ENCODE measurements at regions not wholly inside any gene's neighbourhood (a gene's known extent, or its start where the extent isn't known, plus 50 kb on each side); places are given as distances from the start of the nearest gene placed in this dataset.

DNA sequence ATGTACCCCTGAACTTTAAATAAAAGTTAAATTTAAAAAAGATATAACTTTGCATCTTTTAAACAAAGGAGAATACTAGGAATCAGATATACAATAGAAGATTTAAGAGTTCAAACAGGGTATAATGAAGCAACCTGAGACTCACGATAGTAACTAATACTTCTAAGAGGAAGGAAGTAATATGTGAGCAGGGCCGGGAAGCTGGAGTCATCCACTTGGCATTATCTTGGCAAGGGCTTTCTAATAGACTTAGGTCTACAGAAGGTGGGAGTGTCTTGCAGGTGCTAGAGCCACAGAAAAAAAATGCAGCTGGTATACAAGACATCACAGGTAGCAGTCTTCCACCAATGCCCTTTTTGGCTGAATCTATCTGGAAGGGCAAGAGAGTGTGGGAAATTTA lies 231.9 kb downstream of the KCTD12 start:
- DNase-seq = no peak

DNA sequence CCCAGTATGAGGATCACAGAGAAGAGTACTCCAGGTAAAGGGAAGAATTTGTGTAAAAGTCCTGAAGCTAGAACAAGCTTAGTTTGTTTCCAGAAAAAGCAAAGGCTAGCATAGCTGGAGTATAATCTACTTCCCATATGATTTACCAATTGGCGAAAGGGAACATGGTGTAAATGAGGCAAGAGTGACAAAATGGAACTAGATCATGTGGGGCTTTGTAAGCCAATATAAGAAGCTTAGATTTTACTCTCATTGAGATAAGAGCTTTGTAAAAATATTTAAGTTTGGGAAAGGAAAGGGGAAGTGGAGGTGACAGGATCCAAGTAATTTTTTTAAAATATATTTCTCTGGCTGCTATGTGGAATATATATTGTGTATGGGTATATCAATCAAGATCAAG lies 234.9 kb downstream of the KCTD12 start:
- DNase-seq = no peak

DNA sequence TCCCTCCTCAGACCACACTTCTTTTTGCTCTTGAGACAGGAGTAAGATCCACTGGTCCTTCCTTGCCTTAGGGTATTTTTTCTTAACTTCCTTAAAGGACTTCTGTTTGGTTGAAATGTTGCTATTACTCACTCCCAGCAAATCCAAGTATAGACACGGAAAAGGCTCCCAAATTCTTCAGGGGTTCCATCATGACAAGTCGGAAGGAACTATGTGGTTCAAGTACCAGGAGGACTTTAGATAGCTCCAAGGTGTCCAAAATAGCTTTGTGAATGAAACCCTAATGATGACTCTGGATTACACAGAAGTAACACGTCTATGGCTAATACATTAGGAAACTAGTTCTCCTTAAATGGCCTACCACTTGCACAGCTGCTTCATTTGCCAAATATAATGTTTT lies 238.7 kb downstream of the KCTD12 start:
- no peak for DNase-seq

DNA sequence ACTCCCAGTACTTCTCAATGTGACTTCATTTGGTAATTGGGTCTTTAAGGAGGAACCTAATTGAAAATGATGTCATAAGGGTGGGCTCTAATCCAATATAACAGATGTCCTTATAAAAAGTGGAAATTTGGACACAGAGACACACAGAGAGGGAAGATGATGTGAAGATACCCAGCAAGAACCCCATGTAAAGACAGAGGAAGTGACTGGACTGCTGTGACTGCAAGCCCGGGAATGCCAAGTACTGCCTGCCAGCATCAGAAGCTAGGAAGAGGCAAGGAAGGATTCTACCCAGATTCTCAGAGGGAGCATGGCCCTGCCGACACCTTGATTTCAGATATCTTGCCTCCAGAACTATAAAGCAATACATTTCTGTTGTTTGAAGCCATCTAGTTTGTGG lies 239.3 kb downstream of the KCTD12 start:
- no peak for DNase-seq

DNA sequence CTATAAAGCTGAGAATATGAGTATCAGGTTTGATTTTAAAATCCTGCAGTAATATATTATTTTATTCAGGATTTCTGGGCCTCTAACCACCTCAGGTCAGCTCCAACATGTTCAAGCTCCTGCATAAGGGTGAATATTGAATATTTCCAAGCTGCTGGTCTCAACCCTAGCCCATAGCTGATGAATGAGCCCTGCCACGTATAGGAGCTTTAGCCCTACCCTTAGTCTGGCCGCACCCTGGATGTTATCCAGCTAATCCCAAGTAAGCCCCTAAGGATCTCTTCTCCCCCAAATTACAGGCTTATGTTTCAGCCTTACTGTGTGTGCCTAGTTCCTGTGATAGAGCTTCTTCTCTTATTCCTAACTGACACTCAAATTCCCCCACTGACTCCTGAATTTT lies 240.6 kb downstream of the KCTD12 start:
- DNase-seq = no peak

DNA sequence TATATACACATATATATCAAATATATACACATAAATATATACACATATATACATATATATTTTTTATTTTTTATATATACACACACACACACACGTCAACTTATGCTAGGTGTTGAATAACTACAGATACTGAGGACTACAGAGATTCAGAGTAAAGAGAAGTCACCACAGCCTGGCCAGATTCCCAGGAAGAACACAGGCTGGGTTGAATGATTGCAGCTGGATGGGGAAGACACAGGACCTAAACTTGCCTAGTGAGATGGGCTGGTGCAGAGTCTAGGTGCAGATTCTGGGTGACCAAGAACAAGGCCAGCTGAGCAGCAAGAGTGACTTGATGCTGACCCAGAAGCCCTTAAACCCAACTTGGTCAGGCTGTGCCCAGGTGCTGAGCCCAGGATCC lies 241.3 kb downstream of the KCTD12 start:
- DNase-seq = no peak

DNA sequence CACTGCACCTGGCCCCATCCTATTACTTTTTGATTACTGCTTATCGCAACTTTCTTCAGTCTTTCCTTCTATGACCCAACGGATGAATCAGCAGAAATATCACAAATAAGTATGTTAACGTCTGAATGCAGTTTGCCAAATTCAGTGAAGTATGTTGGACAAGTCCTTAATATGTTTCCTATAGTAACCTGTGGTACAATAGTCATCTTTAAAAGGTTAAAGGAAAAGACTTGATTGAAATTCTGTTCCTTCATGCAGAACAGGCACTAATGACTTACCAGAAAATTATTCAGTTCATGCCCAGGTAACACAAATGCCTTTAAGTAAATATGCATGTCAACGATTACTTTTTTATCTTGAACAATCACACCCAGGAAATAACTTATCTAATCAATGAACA lies 242.6 kb downstream of the KCTD12 start:
- no peak for DNase-seq

DNA sequence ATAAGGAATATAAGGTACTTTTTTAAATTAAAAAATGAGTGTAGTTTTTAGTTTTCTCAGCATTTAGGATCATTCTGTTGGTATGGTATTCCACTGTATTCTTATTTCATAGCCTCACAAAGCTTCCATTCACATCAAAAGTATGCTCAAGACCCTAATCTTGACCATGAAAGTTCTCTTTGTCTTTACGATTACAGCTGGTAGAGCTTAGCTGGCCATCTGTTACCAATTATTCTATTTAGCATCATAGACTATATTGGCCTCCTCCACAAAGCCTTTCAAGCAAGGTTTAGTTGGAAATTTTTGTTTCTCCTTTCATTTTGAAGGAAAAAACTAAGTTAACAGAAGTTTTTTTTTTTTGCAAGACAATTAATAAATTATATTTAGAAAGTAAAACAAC lies 245.1 kb downstream of the KCTD12 start:
- no peak for DNase-seq

DNA sequence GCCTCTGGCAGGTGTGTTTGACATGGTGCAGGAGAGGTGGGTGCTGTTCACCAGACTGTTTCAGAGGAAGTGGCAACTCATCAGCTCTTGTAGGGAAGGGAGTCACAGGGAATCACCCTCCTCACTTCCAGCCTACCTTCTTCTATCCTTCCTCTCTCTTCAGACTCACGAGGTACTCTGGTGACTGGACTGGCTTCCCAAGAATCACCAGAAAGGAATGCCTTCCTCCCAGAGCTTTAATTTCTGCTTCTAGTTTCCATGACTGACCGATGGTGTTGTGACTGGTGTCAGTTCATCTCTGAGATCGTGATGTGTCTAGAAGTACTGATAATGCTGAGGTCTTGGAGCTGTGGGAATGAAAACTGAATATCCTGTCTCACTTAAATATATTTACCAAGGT lies 247.3 kb downstream of the KCTD12 start:
- no peak for DNase-seq

DNA sequence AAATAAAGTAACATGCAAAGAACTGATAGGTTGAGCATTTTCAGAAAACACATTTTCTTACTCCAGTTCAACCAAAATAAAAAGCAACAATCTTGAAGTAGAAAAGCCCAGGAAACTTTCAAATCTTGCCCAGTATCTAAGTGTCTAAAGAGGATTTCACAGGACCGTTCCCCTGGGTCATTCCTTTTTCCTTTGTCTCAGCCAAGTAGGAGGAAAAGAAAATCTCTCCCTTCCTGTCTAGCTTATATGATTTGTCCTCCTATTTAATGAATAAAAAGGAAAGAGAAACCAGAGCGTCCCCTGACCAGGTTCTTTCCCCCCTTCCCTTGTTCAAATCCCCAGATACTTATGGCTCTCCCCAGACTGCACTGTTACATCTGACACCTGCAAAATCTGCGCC lies 248.0 kb downstream of the KCTD12 start:
- no peak for DNase-seq

DNA sequence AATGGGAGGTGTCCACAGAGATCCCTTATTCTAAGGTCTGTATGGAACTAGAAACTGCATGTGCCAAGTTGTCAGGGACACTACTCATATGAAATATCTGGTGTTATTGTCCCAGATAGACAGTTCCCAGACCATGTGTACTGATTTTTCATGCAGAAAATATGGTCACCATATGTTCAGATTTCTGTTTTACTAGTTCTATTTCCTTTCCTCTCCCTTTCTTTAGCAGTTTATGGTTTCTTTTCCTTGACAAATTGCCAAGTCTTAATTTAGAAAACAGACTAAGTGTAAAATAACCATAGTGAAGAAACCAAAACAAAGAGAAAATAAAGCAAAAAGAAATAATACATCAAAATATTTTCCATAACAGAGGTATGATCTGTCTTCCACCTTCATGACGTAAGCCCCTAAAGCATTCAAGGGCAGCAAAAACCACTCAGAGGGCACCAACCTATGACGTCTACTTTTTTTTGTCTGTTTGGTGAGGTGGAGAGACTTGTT lies 248.5 kb downstream of the KCTD12 start:
- no peak for DNase-seq

DNA sequence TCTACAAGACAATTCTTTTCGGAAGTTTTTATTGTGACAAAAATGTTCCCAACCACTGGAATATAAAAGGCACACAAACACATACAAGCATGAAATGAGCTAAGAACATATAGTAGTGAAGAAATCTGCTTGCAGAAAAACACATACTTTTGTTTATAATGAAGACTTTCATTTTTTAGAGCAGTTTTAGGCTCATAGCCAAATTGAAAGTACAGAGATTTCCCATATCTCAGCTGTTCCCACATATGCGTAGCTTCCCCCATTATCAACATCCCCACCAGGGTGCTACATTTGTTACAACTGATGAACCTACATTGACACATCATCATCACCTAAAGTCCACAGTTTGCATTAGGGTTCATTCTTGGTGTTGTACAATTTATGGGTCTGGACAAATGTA lies 249.4 kb downstream of the KCTD12 start:
- no peak for DNase-seq

DNA sequence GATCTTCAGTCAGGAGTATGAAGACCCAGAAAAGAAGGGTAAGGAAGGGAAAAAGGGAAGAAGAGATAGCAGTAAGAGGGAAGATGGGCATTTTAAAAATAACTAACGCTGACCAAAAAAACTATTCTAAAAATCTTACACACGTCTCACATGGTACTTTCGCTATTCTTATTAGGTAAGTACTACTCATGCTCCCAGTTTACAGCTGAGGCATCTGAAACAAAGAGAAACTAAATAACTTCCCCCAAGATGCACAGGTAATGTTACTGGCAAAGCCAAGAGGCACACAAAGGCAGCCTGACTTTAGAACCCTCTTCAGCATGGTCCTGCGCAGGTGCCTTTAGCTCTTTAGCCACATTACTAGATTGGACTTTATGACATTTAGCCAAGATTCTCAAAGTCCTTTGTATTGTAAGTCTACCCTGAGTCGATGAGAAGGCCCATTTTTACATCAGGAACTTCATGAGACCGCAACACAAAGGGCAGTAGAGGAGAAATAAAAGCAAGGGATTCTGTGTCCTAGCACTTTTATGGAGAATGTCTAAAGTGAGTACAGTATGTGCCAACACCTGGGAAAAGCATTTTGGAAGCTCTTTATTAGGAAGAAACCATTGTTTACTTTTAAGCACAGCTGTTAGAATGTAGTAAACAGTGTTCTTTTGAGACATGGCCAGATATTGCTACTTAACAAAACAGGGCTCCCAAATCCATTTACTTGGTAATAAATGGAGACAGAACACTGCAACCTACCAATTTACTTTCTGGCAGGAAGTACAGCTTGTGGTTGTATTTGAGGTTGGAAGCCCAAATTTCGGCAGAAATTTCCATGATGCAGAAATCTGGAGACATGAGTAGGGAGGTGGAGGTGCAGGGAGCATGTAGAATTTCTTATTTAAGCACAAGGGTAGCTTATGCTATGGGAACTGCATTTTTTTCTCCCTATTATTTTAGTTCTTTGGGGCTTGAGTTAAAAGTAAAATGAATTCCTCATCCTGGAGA lies 250.7 kb downstream of the KCTD12 start:
- no peak for DNase-seq

DNA sequence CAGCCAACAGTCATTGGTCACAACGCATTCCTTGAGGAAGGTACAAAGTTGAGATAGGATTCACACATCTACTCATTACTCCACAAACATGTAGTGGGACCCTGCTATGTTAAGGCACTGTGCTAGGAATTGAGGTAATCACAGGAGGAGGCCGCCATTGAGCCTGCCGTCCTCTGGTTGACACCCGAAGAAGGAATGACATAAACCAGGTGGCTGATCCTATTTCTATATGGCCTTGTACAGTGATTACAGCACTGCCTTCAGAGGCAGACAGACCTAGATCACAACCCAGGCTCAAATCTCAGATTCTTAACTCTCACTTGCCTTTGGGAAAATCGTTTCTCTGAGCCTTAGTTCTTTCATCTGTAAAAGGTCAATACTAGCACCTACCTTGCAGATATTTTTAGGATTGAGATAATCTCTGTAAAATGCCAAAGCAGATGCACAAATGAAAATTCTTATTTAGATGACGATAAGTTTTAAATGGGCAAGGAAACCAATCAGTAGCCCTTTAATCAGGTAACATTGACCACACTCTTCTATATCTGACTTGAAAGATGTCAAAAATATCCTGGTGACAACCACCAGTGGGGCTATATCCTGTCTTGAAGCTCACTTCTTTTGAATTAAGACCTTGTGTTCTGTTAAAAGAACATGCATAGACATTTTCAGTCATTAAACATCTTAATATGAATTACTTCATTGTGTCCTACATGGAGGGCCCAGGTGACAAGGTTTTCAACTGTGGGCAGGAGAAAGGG lies 251.6 kb downstream of the KCTD12 start:
- no peak for DNase-seq

DNA sequence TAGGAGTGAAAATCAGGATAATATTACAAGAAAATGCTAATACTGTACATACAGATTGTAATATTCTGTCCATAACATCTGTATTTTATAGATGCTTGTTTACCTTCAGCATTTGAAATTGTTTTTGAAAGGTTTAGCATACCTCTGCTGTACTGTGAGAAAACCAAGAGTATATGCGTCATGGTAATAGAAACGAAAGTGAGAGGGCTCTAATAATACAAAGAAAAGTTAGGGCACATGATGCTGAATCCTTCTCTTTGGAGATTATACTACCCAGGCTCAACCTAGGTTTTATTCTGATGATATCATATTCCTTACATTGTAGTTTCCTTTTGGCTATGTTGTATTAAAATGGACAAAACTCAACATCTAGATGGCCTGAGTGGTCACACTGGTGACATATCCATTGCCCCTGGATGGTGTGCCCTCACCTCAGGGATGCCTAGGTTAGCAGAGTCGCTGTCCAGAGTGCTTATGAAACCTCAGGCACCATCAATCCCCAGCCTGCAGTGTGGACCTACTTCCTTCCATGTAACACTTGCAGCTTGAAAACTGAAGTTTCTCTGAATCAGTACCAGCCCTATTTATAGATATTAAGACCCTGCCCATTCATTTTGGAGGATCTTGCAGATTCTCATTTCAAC lies 253.7 kb downstream of the KCTD12 start:
- DNase-seq = no peak

DNA sequence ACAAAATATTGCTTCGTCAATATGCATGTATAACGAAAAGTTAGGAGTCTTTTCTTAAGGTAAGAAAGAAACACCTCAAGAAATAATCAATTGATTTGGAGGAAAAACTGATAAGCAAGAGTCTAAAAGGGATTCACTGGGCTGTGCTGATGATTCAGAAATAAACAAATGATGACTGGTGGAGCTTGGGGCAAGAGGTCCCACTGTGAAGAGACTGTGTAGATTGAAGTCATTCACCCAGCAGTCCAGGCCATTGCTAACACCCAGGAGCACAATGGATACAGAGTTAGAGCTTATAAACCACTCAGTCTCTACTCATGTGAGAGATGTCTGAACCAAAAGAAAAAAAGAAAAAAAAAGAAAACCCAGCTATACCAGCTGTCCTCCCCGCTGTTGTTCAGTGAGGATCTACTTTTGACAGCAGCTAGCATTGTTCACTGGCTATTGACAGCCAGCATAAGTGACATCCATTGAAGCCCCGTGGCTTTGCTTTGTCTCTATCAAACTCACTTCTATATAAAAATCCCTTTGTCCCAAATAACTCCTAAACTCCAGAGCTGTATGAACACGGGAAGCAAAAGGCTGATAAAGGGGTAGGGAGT lies 255.5 kb downstream of the KCTD12 start:
- no peak for DNase-seq

DNA sequence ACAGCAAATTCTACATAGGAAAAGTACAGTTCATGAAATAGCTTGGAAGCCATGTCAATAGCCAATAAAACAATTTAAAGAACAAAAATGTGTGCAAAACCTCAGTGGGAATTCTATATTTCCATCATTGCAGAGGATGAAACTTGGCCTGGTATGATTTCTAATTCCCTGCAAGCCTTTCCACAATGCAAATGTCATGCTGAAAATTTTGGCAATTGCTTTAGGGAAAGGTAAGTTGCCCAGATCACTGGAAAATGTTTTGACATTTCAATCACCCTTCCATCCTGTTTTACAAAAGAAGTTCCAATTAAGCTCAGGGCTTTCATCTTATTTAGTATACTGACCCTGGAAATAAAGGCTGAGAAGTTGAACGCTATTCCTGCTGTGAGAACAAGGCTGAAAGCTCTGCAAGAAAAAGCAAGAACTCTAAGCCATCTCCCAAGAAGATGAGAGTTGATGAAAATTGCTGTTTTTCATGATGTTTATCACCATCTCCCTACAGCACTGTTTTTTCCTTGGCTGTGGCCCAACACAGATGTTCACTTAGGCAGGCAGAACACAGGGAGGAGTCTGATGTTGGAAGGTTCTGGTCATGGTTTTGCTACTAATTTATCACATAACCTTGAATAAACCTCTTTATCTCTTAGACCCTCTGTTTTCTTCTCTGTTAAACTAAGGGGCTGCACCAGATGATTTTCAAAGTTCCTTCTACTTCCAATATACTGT lies 263.7 kb downstream of the KCTD12 start:
- no peak for DNase-seq

DNA sequence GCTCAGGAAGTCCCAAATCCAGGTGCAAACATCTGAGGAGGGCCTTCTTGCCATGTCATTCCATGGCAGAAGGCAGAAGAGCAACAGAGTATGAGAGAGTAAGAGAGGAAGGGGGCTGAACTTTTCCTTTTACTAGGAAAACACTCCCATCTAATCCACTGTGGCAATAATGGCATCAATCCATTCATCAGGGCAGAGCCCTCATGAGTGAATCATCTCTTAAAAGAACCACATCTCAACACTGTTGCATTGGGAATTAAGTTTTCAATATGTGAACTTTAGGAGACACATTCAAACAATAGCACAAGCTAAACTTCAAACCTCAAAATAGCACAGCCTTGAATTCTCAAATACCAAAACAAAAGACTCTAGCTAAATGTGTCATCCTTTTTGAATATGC lies 264.5 kb downstream of the KCTD12 start:
- no peak for DNase-seq

DNA sequence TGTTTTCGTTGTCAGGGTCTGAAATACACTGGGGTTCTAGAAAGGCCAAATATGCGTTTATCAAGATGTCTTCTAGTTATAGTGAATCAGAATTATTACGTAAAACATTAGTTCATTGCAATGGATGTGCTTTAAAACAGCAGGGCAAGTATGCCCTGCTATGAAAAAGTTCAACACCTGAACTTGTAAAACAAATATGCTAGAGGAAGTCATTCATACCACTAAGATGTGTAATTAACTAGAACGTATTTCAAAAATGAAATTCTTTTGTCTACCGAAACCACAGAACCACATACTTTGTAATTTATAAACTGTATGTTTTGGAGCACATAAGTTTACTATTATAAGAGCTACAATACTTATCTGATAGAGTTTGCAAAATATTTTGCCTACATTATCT lies 266.2 kb downstream of the KCTD12 start:
- DNase-seq = no peak

DNA sequence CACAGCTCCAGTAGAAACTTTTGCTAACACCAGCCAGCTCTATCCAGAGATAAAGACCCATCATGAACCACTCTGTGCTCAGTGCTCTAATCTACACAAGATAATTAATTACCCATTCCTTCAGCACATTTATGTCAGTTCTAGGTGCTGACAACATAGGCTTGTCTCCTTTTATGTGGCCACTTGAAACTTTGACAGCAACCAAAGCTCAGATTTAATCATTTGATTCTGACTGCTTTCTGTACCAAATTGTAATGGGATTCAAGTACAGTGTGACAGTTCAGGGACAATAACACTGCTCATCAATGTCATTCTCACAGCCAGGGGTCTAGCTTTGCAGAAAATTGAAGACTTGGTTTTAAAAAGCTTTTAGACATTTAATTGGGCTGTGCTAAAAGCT lies 266.6 kb downstream of the KCTD12 start:
- DNase-seq = no peak

DNA sequence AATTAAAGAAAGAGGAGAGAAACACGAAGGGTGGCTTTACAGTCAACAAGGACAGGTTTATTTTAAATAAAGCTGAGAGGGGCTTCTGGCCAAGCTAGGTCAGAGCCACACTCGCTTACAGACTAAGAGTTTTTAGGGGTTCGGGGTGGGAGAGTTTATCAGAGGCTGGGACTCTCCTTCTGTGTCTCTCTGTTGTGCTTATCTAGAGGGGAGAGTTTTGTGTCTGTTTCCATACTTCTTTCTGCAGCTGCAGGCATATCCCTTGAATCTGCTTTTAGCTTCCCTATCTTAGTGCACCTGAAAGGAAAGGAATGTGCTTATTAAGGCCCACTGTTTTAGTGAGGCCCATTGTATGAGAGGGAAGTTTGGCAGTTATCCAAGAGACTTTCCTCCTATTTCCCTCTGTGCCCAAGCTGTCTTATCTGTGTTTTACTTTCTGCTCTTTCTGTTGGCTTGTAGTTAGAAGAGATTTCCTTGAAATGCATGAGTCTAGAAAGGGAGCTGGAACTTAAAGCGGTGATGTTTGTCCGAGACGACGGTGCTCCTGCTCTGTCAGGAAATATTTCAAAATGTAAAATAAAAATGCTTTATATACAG lies 275.3 kb downstream of the KCTD12 start:
- DNase-seq = no peak

DNA sequence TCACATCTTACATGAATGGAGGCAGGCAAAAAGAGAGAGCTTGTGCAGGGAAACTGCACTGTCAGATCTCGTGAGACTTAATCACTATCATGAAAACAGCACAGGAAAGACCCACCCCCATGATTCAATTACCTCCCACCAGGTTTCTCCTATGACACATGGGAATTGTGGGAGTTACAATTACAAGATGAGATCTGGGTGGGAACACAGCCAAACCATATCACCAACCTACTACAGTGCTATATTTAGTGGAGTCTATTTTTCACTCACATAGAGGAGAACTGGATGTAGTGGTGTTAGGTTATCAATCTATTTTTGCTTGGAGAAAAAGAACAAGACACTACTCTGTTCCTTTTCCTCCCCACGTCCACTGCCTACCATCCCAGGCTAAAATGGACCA lies 276.6 kb downstream of the KCTD12 start:
- no peak for DNase-seq
